Calu3 (cell line): ENCODE measurements at regions not wholly inside any gene's neighbourhood (a gene's known extent, or its start where the extent isn't known, plus 50 kb on each side); places are given as distances from the start of the nearest gene placed in this dataset.

Experiments used
- BruUV-seq: library from RNA; stranded (reverse); fragments of 400-500 nt; replicated peaks from 2 replicates; lab custom pipeline; 2021; lab: Mats Ljungman, UMichigan
- CTCF ChIA-PET: fragments of 300-600 bp; sonication (Branson Sonifier 250); formaldehyde crosslinking; loops from one replicate; lab custom pipeline; 2022; ENCODE audit warnings: antibody characterized with exemption; lab: Charles Lee
- DNase-seq: peaks from one replicate; pipeline ENCODE4 v3.0.0; 2022
- H3K27ac Mint-ChIP-seq: one replicate; pipeline ENCODE4 v1.8.0; 2022; ENCODE audit warnings: mixed read lengths; ENCODE audit not compliant: unreplicated experiment
- H3K27me3 Mint-ChIP-seq: one replicate; pipeline ENCODE4 v1.8.0; 2022; ENCODE audit warnings: mixed read lengths; ENCODE audit not compliant: unreplicated experiment
- H3K36me3 Mint-ChIP-seq: one replicate; pipeline ENCODE4 v1.8.0; 2022; ENCODE audit warnings: mild to moderate bottlenecking, moderate library complexity, mixed read lengths; ENCODE audit not compliant: insufficient read depth, unreplicated experiment
- H3K4me1 Mint-ChIP-seq: one replicate; pipeline ENCODE4 v1.8.0; 2022; ENCODE audit warnings: mild to moderate bottlenecking, low read depth, mixed read lengths; ENCODE audit not compliant: unreplicated experiment
- H3K4me3 Mint-ChIP-seq: one replicate; pipeline ENCODE4 v1.8.0; 2022; ENCODE audit warnings: mild to moderate bottlenecking, low read depth, moderate library complexity, mixed read lengths; ENCODE audit not compliant: unreplicated experiment
- H3K9me3 Mint-ChIP-seq: one replicate; pipeline ENCODE4 v1.8.0; 2022; ENCODE audit warnings: low read depth, mixed read lengths; ENCODE audit not compliant: unreplicated experiment
- intact Hi-C: fragments of 100-400 bp; cut with micrococcal nuclease; formaldehyde crosslinking; loops from one replicate; pipeline ENCODE4 v1.10.0; 2022; ENCODE audit not compliant: unreplicated experiment
- TF ChIP-seq, protein P1 (sequence below): fragments of 200-600 bp; IDR thresholded peaks from one replicate; pipeline ENCODE4 v1.8.0; 2022; ENCODE audit warnings: antibody characterized with exemption; ENCODE audit not compliant: unreplicated experiment

DNA sequence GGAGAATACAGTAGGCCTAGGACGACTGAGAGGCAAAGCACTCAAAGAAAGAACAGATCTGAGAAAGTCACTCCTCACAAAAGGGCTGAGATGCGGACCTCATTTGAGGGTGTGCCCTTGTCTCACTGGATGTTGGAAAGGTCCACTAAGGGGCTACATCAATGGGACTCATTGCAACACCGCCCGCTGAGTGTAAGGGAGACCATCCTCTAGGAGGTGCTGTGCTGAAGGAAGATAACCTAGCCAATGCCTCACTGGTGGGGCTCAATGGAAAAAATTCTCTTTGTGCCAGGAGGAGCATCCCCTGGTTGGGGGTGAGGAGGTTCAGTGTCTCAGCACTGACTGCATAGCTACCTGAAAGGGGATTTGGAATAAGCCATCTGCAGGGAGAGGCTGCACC lies 758.7 kb upstream of the CELF2 start:
- intact Hi-C loops = no loop called here
- no peak overlapping the region for H3K27ac Mint-ChIP-seq
- no peaks in the 10 kb centered on the region for H3K27me3 Mint-ChIP-seq
- peaks cover 8% of the 10 kb centered on the region for H3K9me3 Mint-ChIP-seq
- no peaks in the 10 kb centered on the region for H3K4me1 Mint-ChIP-seq
- CTCF ChIA-PET = no interaction called here
- no peak for DNase-seq
- TF ChIP-seq, protein P1, sequence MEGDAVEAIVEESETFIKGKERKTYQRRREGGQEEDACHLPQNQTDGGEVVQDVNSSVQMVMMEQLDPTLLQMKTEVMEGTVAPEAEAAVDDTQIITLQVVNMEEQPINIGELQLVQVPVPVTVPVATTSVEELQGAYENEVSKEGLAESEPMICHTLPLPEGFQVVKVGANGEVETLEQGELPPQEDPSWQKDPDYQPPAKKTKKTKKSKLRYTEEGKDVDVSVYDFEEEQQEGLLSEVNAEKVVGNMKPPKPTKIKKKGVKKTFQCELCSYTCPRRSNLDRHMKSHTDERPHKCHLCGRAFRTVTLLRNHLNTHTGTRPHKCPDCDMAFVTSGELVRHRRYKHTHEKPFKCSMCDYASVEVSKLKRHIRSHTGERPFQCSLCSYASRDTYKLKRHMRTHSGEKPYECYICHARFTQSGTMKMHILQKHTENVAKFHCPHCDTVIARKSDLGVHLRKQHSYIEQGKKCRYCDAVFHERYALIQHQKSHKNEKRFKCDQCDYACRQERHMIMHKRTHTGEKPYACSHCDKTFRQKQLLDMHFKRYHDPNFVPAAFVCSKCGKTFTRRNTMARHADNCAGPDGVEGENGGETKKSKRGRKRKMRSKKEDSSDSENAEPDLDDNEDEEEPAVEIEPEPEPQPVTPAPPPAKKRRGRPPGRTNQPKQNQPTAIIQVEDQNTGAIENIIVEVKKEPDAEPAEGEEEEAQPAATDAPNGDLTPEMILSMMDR = no peak
- BruUV-seq = no TSS peak
- H3K36me3 Mint-ChIP-seq = no peaks in the 10 kb centered on the region
- no peak overlapping the region for H3K4me3 Mint-ChIP-seq

DNA sequence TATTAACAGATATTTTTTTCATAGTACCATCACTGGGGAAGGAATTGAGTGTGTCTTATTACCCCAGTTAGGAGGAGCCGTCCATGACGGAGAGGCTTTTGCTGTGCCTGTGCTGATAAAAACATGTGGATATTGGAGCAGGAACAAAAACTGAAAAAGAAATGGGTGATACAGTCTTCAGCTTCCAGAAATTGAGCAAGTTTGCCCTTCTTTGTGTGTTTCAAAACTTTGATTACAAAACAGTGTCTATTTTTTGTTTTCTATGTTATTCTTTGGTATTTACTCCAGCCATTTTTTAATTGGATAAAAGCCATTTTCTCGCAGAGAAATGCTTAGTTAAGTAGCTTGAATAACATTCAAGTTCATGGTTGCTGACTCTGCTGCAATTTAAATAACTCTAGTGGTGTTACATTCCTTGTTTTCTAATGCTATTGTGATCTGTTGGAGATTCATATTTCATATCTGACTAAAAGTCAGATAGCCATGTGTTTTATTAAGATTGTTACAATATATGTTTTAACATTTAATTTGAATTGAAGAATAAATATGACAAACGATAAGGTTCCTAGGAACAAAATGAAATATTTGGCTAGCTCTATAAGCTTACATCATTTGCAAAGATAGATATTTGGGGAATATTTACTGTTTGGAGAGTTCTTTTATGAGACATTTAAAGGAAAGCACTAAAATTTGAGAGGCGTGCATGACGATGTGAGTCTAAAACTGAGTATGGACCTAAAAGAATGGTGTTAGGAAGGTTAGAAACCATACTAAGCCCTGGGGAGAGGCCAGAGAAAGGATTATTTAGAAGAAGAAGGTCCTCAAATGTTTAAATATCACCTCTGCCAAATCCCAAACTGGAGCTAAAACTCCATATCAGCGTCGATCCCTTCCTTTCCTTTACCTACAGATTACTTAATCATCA lies 747.3 kb upstream of the CELF2 start:
- intact Hi-C loops = no loop called here
- TF ChIP-seq, protein P1 = no peak
- Mint-ChIP-seq H3K4me3 (no peak overlapping the region), H3K9me3 (peaks cover 25% of the 10 kb centered on the region), H3K4me1 (no peaks in the 10 kb centered on the region), H3K27me3 (no peaks in the 10 kb centered on the region), H3K27ac (no peak overlapping the region), H3K36me3 (no peaks in the 10 kb centered on the region)
- CTCF ChIA-PET = no interaction called here
- BruUV-seq = no TSS peak
- no peak for DNase-seq

DNA sequence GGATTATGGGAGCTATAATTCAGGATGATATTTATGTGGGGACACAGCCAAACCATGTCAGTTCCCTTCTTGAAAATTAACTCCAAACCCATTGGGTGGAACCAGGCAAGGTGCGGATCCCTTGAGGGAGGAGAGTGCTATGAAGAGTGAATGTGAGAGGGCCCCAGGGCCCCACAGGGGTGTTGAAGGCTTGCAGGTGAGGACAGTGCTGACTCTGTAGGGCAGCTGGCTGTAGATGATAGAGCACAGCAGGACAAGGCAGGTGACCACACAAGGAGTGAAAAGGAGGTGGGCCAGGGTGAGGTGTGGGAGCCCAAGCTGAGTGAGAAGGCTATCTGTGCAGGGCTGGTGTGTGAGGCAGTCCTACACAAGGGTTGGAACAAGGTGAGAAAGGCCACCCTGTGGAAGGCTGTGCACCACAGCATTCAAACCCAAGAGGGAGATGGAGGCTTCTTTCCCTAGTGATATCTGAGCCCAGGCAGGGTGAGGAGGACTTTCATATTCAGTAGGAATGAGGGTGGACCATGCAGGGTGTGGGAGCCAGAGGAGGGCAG lies 746.0 kb upstream of the CELF2 start:
- H3K27ac Mint-ChIP-seq = no peak overlapping the region

DNA sequence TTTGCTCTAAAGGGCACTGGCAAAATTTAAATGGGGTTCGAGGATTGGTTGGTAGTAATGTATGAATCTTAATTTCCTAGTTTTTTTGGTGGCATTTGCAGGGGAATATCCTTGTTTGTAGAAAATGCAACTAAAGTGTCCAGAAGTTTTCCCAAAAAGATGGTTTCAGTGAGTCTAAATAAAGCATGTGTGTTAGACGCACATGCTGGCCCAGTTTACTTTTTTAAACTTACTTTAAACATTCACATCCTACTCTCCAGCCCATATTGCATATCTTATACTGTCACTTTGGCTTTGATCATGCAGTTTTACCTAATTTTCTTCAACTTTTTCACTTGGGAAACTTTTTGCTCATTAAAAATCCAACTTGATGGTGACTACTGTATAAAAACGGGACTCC lies 744.0 kb upstream of the CELF2 start:
- Mint-ChIP-seq H3K4me3 (no peak overlapping the region), H3K9me3 (peaks cover 33% of the 10 kb centered on the region), H3K27me3 (no peaks in the 10 kb centered on the region), H3K4me1 (no peaks in the 10 kb centered on the region), H3K36me3 (no peaks in the 10 kb centered on the region), H3K27ac (no peak overlapping the region)
- no TSS peak for BruUV-seq
- intact Hi-C loops = no loop called here
- no peak for DNase-seq
- CTCF ChIA-PET = no interaction called here
- TF ChIP-seq, protein P1 = no peak

More for the DNA sequence above, 746.0 kb upstream of the CELF2 start:
- TF ChIP-seq, protein P1 = no peak
- intact Hi-C loops = no loop called here
- Mint-ChIP-seq H3K36me3 (no peaks in the 10 kb centered on the region), H3K9me3 (peaks cover 33% of the 10 kb centered on the region), H3K4me1 (no peaks in the 10 kb centered on the region), H3K27me3 (no peaks in the 10 kb centered on the region), H3K4me3 (no peak overlapping the region)
- no TSS peak for BruUV-seq
- CTCF ChIA-PET = no interaction called here
- no peak for DNase-seq
